Gastroesophageal sphincter (tissue), 3 donors: ENCODE measurements at regions not wholly inside any gene's neighbourhood (a gene's known extent, or its start where the extent isn't known, plus 50 kb on each side); places are given as distances from the start of the nearest gene placed in this dataset.

ENCODE experiments used
- POLR2A ChIP-seq, 2 donors: fragments of 450-650 bp; IDR thresholded peaks; one replicate each; pipeline ENCODE4 v1.6.1; 2017; ENCODE audit warnings: antibody characterized with exemption in 2 of 2, mild to moderate bottlenecking in 2 of 2, moderate library complexity in 1 of 2
- POLR2AphosphoS5 ChIP-seq: sonication (generic); formaldehyde crosslinking; IDR thresholded peaks from one replicate; pipeline ENCODE4 v1.6.1; 2017; ENCODE audit warnings: antibody characterized with exemption
- TF ChIP-seq, protein P1 (sequence below), 4 experiments: fragments of 200-600 bp in 2 of 4; fragments of 450-650 bp in 2 of 4; sonication (generic) in 1 of 4; IDR thresholded peaks; one replicate each; pipeline ENCODE4 v1.5.1; 2017 to 2019; ENCODE audit warnings: antibody characterized with exemption in 4 of 4, mild to moderate bottlenecking in 2 of 4, moderate library complexity in 2 of 4

DNA sequence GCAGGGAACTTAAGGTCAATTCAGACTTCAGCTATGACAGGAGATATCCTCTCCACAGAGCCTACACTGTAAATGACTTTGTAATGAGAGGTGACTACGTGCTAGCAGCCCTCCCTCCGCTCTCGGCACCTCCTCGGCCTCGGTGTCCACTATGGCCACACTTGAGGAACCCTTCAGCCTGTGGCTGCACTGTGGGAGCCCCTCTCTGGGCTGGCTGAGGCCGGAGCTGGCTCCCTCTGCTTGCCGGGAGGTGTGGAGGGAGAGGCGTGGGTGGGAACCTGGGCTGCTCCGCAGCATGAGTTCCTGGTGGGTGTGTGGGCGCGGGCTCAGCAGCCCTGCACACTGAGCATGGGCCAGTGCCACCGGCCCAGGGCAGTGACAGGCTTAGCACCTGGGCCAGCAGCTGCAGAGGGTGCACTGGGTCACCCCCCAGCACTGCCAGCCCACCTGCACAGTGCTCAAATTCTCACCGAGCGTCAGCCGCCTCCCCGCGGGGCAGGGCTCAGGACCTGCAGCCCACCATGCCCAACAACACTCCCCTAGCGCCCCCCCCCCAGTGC is 137.6 kb upstream of the SPACA7 start:
- TF ChIP-seq, protein P1, sequence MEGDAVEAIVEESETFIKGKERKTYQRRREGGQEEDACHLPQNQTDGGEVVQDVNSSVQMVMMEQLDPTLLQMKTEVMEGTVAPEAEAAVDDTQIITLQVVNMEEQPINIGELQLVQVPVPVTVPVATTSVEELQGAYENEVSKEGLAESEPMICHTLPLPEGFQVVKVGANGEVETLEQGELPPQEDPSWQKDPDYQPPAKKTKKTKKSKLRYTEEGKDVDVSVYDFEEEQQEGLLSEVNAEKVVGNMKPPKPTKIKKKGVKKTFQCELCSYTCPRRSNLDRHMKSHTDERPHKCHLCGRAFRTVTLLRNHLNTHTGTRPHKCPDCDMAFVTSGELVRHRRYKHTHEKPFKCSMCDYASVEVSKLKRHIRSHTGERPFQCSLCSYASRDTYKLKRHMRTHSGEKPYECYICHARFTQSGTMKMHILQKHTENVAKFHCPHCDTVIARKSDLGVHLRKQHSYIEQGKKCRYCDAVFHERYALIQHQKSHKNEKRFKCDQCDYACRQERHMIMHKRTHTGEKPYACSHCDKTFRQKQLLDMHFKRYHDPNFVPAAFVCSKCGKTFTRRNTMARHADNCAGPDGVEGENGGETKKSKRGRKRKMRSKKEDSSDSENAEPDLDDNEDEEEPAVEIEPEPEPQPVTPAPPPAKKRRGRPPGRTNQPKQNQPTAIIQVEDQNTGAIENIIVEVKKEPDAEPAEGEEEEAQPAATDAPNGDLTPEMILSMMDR (IDR thresholded peaks at IDR 0.05): no peak
- no peak for TF ChIP-seq POLR2A (IDR thresholded peaks at IDR 0.05)
- no peak for TF ChIP-seq POLR2AphosphoS5
